Ureter (tissue), 1 donor: ENCODE measurements at regions not wholly inside any gene's neighbourhood (a gene's known extent, or its start where the extent isn't known, plus 50 kb on each side); places are given as distances from the start of the nearest gene placed in this dataset.

Experiments
- DNase-seq: peaks from one replicate; pipeline ENCODE4 v3.0.0-alpha.2; 2020; ENCODE audit warnings: low spot score
- donor health status: DM: yes; HTN: yes; CAD: no.

GRCh38 chr4:82031376-82031927, 342.3 kb downstream of the HNRNPD start:
- no peak for DNase-seq

- DNase-seq, result no peak
Observed at GRCh38 chr4:82017680-82018079, 356.1 kb downstream of the HNRNPD start.

- no peak for DNase-seq
Observed at GRCh38 chr4:82005158-82005557, 368.6 kb downstream of the HNRNPD start.

- no peak for DNase-seq
Observed at GRCh38 chr4:81997313-81997712, 376.5 kb downstream of the HNRNPD start.

DNA sequence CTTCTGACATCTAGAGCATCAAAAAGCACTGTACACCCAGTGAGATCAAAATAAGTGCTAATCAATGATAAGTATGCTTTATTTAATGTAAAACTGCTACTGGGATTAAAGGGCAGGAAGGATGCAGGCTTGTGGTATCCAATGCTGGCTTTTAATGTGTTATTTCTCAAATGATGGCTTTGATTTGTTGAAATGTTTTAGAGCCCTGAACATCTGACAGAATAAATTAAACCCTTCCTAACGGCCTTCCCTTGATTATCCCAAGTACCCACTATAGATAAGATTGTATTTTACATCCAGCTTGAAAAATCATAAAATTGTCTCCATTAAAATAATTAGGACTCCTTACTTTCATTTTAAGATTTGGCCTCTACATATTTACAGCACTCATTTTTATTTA, 382.9 kb downstream of the HNRNPD start:
- no peak for DNase-seq

DNA sequence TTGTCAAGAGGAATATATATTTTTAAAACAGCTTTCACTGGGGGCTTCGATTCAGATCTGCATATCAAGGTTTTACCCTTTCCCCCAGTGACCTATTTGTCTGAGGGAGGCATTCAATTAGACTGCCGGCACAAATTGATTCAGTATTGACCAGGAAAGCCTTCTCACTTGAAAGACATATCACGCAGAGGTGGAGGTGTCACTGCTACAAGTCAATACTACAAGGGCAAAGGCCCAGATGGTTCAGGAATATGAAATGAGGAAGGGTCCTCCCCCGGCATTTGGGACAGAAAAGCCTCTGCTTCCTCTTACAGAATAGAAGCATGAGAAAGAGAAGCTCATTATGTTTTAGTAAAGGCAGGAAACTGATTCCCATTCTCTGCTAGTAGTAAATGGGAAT, 383.6 kb downstream of the HNRNPD start:
- DNase-seq, result no peak

GRCh38 chr4:81989202-81989601, 384.6 kb downstream of the HNRNPD start:
- no peak for DNase-seq

GRCh38 chr4:81988178-81988577, 385.6 kb downstream of the HNRNPD start:
- no peak for DNase-seq

GRCh38 chr4:81984746-81985145, 389.0 kb downstream of the HNRNPD start:
- no peak for DNase-seq

GRCh38 chr4:81982846-81983540, 390.8 kb downstream of the HNRNPD start:
- DNase-seq, result no peak

- no peak for DNase-seq
Observed at GRCh38 chr4:81981218-81981617, 392.6 kb downstream of the HNRNPD start.

DNA sequence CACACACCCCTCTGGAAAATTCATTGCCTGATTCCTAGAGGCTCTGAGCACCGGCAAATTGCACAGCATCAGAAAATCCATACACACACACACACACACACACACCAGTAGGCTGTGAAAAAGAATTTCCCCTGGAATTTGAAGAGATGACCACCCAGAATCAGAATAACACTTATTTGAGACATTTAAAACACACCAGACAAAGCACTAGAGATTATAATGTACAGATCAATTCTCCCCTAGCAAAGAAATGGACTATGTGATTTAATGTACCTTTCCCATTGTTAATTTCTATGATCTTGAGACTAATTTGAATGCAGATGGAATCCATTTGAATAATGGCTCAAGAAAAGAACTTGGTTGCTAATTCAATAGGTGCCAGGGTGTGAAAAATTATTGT, 399.3 kb downstream of the HNRNPD start:
- no peak for DNase-seq

GRCh38 chr4:81971637-81972381, 402.0 kb downstream of the HNRNPD start:
- no peak for DNase-seq

DNA sequence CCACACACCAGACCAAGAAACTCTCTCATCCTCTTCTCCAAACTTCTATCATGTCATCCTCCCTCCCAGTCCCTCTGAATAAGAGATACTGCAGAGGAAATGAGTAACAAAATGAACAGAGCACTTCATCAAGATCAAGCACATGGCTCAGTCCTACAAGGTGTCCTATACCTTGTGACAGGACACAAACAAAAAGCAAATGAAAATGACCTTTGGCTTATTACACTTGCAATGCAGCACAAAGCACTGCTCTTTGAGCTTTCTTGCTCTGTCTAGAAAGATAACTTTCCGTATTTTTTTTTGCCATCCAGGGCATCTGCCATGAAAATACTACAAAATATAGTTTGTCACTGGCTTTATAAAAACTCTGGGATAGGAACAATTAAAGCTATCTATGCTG, 402.7 kb downstream of the HNRNPD start:
- DNase-seq, result no peak

DNA sequence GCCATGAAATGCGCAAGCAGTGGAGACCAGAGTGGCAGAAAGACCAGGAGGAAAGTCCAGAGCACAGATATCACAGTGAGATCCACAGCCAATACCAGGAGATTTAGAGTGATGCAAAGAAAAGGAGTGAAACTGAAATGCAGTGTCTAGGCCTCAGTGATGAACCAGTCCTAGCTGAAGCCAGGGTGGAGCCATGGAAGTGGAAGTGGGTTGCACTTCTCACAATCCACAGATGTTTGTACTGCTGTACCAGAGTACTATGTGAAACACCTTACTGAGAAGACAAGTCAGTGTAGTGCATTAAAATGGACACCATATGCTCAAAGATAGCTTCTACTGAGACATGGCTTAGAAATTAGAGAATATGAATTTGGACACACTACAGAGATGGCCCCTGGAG, 403.3 kb downstream of the HNRNPD start:
- no peak for DNase-seq

DNA sequence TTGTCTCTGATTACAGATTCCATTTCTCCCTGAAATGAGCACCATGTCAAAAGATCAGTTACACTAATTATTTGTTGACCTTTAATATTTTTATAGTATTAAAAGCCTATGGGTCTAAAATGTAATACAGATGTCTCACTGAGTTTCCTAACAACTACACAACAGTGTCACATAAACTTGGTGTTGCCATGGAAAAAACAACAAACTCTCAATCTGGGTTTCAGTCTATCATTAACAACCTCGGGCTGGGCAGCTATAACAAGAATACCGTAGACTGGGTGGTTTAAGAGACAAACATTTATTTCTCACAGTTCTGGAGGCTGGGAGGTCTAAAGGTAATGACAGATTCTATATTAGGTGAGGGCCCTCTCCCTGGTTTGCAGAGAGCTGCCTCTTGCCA, 407.1 kb downstream of the HNRNPD start:
- no peak for DNase-seq

GRCh38 chr4:81965911-81966310, 407.9 kb downstream of the HNRNPD start:
- no peak for DNase-seq

- no peak for DNase-seq
Observed at GRCh38 chr4:81965454-81965853, 408.3 kb downstream of the HNRNPD start.

DNA sequence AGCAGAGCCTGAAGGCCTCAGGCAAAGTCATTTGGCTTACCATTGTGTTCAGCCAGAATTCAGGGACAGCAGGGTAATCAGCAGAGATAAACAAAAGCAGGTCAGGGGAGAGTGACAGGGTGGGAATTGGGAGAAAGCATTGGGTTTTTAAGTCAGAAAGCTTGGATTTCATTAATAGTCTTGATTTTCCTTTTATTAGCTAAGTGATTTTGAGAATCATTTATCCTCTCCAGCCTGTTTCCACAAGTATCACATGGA, 410.1 kb downstream of the HNRNPD start:
- DNase-seq, result no peak

GRCh38 chr4:81963015-81963762, 410.6 kb downstream of the HNRNPD start:
- DNase-seq, result no peak

GRCh38 chr4:81960961-81961360, 412.8 kb downstream of the HNRNPD start:
- no peak for DNase-seq

- no peak for DNase-seq
Observed at GRCh38 chr4:81954271-81954670, 419.5 kb downstream of the HNRNPD start.
